Stimulated activated CD4-positive, alpha-beta T cell treated with anti-CD3 and anti-CD28 coated beads, Interleukin-15, amount 100 ng/mL, for 24 hours (primary cell): ENCODE measurements at regions not wholly inside any gene's neighbourhood (a gene's known extent, or its start where the extent isn't known, plus 50 kb on each side); places are given as distances from the start of the nearest gene placed in this dataset.

ENCODE experiments used
- DNase-seq: peaks from one replicate; pipeline ENCODE4 v3.0.0-alpha.2; 2020

DNA sequence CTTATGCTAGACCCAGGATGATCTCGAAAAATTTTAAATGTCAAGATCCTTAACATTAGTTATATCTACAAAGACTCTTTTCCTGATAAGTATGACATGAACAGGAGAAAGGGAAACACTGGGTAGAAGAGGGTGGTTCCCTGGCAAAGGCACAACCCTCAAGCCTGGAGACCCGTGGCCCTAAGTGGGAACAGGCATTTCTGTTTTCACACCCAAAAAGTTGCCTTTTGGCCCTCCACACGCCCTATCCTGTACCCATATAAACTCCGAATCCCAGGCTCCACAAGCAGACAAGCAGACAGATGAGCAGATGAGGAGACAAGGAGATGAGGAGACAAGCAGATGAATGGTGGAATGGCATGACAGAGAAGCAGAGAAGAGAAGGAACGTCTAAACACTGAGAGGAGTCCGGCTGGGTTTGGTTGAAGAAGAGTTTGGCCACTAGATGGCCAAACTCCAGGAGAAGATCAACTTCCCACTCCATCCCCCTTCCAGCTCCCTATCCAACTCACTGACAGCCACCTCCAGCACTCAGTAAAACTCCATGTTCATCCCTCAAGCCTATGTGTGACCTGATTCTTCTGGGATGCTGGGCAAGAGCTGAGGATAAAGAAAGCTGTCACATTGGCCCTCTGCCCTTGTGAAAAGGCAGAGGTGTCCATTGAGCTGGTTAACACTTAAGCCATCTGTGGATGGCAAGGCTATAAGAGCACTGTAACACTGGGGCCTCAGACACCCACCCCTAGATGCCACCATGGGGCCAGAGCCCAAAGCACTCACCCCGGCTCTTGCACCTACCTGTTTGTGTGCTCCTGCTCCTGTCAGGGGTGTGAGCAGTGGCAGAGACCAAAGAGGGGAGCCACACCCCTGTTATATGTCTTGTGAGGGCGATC, 139.6 kb upstream of the FAM20A start:
- no peak for DNase-seq

DNA sequence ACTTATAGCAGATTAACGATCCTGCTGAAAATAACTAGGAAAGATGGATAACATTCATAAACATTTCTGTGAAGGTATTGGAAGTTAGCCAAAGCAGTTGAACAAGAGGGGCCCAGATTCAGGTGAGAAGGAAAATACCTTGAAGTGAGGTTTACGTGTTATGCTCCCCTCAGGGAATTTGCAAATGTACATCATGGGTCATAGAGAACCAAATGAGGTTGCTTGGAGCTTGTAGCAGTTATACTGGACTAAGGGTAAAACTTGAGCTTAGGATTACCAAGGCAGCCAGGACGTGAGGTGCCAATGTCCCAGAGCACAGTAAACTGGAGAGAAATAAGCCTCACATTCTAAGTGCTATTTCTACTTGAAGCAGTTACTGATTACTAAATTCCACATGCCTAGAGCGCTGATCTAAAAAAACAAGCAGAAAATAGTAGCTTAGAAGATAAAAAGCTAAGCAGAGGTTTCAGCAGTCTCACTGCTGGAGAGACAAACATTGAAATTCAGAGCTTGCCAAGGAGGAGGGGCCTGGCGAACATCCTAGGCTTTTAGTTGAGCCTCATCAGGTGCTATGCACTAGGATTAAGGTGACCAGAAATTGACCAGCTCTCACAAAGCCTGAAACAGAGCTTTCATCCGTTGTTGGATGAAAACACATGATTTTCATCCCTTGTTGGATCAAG, 136.7 kb upstream of the FAM20A start:
- DNase-seq: no peak

DNA sequence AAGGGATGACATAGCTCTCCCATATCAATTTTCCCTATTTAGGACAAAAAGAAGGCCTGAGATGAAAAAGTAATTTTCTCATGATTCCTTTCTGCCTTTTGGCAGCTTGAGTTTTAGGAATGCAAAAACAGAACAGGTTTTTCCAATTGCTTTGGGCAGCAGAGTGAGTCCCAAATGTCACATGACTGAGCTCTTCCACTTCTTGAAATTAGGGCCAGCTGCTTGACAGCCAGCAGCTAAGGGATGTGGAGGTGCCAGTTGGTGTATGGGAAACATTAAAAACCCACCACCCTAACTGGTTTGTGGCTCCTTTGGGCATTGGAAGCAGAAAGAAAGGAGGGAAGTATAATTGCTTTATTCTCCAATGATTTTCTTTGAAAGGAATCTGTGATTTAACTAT, 133.8 kb upstream of the FAM20A start:
- DNase-seq: no peak

DNA sequence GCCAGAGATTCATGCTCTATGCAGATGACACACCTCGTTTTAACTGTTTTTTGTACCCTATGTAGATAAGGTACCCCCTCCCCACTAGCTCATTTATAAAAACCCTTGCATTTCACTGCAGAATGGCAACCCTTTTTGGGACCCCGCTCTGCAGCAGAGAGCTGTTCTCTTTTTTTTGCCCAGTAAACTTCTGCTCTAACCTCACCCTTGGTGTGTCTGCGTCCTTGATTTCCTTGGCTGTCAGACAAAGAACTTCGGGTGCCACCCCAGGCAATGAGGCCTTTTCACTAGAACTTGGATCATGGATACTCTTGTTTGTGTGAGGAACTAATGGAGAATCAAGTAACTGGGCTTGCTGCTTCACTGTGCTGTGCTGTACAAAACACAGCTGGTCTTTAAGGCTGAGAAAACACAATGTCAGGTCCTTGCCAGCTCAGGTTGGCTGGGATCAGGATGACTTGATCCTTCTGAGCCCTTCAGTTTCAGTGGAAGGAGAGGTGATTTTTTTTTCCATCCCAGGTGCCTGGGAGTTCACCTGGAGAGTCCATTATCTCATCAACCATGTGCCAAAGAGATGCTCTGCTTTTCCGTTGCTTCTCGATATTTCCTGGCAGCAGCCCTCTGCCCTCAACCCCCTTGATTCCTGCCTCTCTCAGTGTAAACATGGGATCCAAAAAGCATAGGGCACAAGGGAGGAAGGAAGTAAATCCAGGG, 133.2 kb upstream of the FAM20A start:
- no peak for DNase-seq

DNA sequence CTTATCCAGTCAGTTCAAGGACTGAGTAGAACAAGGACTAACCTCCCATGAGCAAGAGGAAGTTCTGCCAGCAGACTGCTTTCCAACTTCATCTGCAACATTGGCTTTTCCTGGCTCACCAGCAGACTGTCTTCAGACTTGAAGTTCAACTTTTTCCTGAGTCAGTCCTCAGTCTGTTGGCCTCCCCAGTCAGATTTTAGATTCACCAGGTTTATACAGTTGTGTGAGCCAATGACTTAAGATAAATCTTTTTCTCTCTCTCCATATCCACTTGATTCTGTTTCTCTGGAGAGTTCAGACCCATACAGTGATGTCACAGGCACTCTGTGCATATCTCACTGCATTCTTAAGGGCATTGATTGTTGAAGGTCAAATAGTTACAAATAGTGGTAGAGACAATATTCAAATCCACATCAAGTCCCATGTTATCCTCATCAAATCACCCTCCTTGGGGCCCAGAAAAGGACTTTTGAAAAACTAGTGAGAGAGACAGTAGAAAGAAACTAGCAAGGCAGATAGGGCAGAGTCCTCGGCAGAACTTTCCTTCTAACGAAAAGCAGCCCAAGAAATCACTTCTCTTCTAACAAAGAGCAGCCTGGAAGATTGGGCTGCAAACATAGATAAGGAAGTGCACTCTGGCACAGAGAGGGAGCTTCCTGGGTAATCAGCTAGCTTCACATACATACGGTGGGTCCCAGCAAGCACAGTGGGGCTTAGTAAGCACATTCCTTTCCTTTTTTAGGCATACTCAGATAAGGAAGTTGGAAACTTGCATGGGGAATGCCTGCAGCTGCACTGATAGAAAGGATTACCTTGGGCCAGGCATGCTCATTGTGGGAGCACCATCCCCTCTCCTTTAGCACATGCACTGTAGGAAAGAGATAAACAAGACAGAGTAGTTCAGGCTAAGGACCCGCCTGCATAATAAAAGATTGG, 132.3 kb upstream of the FAM20A start:
- DNase-seq: no peak

DNA sequence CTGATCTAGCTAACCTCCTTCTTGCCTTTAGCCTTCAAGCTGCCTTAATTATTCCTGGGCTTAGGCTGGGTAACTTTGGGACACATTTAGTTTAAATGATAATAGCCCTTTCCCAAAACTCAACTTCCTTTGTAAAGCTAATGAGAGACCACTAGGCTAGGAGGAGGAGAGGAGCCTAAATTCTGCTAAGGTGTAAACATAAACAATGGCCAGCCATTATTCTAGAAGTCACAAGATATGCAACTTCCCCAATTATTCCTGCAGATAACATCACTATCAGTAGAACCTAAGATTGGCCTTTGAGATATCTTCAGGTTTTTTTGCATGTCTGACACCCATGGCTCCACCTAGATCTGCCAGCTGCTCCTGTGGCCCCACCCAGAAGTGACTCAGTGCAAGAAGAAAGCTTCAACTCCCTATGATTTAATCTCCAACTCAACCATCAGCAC, 131.2 kb upstream of the FAM20A start:
- no peak for DNase-seq

DNA sequence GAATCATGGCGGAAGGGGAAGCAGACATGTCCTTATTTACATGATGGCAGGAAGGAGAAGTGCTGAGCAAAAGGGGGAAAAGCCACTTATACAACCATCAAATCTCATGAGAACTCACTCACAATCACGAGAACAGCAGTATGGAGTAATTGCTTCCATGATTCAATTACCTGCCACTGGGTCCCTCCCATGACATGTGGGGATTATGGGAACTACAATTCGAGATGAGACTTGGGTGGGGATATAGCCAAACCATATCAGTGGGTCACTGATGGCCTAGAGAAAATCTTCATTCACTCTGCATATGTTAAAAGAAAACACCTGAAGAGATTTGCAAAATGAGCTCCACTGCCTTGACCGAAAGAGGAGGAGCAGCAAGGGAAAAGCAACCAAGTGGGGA, 130.3 kb upstream of the FAM20A start:
- DNase-seq: no peak

DNA sequence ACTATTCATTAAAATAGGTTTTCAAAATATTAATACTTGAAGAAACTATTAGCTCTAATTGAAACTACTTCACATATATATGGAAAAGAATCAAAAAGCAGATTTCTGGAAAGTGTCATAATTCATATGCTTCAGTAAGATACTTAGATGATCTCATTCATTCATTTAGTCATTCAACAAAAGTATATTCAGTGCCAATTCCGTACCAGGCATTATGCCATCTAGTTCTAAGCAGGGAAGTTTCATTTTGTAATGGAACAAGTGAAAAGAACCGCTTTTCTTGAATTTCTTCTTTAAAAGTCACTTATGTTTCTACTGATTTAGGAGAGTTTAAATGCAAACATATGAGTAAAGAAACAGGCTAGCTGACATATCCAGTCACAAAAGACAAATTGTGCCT, 118.3 kb upstream of the FAM20A start:
- no peak for DNase-seq

DNA sequence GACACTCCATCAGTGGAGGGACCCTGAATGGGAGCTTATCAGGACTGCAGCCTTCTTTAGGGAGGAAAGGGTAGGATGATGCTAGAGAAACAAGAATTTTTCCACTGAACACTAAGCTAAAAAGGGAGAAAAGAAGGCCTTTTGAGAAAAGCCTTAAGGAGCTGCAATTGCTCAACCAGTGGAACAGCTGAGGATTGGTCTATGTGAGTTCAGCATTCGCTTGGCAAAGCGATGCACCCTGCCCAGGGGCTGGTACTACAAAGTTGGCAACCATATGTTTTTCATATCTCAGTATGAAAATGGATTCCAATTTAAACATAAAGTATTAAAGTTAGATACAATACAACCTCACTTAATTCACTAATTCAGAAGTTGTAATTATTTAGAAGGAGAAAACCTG, 117.8 kb upstream of the FAM20A start:
- no peak for DNase-seq

DNA sequence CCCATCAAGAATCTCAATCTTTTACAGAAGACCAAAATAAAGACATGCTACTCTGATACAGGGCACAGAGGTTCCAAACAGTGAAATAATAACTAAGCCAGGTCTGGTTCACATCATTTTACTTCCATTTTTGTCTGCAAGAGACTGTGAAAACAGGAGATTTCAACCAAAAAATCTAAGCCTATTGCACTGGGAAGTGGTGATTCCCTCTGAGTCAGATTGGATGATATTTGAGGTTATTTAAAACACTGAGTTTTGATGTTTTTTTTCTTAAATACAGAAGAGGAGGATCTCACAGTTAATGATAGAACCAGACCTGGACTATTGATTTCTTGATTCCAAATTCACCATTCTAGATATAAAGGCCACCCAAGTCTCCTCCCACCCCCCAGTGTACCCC, 117.3 kb upstream of the FAM20A start:
- DNase-seq: no peak

DNA sequence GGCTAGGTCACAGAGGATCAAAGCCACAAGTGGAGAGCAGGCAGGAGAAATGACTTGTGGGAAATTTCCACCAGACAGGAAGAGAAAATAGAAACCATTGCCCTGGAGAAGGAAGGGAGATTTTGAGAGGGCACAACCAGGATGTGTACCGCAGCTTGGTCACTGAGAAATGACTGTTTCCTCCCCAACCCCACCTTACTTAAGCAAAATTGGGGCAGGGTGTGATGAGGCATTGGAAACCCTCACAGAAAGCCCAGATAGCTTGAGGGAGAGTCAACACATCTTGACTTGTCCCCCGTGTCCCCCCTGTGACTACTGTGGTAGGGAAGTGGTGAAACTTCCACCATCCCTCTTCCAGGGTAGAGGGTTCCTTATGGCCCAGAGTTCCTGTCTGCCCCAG, 113.5 kb upstream of the FAM20A start:
- no peak for DNase-seq

DNA sequence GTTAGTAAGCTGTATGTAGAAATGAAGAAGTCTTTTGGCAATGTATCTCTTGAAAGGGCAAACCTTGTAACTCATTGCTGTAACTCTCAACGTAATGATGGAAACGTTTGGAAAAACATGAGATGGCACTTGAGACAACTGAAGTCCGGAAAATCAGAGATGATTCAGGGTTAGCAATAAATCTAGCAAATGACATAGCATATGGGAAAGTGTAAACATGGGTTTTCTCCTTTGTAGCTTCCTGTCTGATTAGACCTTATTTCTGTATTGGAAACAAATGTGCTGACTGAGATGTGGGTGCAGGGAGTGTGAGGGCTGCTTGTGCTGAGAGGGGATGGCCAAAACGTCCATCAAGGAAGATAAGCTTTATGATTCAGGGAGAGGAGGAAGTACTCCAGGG, 110.7 kb upstream of the FAM20A start:
- no peak for DNase-seq

DNA sequence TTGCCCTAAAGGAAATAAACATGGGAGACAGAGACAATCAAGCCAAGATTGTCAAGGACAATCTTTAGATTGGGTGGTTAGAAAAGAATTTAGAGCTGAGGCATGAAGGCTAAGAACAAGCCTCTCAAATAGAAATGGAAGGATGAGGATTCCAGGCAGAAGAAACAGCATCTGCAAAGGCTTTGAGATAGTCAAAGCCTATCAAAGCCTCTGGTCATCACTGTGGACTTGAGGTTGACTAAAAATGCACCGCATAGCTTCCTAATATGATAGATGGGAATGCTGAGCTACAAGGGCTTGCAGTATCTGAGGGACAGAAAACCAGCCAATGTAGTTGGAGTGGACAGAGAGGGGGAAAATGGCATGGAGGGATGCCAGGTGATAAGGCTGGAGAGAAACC, 109.8 kb upstream of the FAM20A start:
- DNase-seq: no peak

DNA sequence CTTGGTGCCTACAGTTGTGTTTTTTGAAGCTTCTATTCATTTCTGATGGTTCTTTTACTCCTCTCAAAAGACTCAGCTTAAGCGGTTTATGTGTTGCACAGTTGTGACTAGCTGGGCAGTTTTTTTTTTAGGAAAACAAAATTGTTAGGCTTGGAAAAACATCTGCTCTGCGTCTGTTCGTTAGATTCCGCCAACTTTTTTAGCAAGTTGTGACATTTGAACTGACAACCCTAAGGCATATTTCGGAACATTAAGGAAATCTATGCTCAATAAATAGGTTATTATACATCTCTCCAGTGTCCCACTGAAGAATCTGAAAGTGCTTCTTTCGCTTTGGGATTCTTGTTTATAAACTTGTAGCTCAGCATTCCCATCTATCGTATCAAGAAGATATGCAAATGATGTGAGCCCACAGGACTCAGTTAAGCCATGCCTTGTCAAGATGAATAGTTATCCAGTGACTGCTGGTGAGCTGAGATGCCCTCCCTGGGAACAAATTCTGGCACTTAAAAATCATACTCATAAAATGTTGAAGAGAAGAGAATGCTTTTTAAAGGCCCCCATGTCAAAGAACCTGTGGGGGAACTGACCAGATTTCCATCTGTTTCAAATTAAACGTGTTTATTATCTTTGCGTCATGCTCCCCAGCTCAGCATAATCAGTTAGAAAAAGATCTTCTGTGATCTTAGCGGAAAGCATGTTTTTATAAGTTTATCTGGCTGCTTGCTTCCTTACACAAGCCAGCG, 109.0 kb upstream of the FAM20A start:
- no peak for DNase-seq

DNA sequence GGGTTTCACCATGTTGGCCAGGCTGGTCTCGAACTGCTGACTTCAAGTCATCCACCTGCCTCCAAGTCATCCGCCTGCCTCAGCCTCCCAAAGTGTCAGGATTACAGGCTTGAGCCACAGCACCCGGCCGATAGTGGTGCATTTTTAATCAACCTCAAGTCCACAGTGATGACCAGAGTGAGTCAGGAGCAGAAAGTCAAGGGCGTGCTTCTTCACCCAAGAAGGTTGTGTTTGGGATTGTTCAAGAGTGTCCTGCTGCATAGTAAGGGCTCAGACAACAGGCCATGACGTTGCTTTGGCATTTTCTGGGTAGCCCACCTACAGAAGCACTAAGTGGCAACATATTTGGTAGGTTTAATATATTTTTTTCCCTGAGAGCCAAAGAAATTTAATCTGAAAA, 108.3 kb upstream of the FAM20A start:
- no peak for DNase-seq

DNA sequence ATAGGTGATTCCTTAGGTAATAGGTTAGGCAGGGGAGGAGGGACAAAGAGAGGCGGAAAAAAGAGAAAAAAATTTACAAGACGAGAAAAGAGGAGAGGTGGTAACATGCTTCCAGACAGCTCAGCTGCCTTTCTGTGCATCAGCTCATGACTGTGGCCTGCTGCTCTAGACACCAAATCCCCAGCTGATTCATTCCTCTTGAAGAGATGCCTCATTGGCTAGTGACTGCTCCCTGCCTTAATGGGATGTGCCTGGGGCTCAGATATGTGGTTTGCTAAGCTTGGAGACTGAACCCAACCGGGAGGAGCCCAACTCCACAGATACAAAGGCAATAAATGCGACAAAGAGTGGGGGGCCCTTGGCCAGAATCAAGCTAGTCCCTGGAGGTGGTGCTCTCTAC, 105.9 kb upstream of the FAM20A start:
- DNase-seq: no peak

DNA sequence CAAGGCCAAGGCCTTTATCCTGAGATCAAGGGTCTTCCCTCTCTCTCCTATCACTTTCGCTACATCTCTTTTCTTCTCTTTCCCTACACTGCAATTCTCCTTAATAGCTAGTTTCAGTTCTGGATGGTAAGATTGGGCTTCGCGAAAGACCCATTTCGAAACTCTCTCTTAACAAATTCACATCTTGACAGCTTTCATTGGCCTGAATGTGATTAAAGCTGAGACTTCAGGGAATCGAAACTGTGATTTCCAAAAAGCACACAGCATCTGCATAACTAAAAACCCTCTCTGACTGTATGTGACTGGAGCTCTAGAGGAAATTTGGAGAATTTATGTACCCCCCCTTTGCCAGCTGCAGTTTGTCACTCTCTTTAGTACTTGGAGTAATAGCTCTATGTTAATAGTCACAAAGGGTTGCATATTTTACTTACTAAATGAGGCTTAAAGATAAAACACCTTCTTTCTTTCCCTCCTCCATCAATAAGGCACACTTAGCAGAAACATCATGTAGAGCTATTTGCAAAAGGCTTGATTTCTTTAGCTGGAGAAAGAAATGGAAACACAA, 105.3 kb upstream of the FAM20A start:
- no peak for DNase-seq

DNA sequence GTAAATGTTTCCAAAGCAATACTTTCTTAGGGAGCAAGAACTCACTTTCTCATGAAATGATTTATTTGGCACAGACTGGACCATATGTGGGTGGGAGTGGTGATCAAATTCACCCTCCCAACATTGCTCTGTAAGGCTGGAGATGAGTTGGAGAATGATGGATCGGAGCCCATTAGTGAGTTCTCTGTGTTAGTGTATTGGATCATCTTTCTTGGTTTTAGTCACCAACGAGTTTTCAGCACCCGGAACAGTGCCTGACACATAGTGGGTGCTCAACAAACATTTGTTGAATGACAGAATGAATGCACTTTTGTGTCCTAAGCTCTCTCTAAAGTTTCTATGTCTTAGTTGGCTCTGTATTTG, 104.5 kb upstream of the FAM20A start:
- DNase-seq: no peak

DNA sequence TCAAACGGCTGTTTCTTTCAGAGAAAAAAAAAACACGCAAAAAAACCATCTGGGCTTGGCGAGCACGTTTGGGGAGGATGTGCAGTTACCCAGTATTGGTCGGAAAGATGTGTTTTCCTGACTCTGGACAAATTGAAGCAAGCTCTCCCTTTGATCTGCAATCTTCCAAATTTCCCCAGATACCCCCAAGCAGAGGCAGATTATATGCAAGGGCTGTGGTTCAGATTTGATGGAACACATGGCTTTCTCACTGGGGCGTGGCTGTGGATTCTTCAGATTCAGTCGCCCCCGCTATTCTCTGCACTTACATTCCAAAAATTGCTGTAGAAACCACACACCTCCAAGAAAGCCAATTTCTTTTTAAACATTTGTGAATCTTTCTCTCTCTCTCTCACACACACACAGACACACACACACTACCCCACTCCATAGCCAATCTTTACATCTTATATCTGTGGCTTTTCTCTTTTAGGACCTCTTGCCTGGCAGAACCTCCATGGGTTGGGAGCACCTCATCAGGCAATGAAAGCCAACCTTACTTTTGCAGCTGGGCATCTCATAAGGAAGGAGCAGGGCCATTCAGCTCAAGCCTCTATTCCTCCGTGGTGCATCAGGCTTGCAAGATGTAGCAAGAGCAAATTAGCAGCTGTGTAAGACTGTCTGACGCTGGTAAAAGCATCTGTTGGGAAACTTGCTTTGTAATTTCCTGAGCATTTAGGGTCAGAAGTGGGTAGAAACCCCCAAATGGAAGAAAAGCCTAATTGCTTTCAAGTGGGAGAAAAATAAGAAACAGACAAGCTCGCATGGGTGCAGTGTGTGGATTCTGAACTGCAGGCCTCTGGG, 103.9 kb upstream of the FAM20A start:
- DNase-seq: no peak

DNA sequence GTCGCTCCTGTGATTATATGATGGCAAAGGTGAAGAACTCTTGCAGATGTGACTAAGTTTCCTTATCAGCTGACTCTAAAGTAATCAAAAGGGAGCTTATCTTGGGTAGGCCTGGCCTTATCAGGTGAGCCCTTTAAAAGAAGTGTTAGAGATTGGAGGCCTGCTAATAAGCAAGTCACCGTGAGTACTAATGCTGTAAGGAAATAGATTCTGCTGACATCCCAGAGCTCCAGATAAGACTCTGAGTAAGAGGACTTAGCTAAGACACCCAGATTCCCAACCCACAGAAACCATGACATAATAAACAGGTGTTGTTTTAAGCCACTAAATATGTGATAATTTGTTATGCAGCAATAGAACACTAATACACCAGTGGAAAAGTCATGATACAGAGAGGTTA, 99.9 kb upstream of the FAM20A start:
- DNase-seq: no peak

DNA sequence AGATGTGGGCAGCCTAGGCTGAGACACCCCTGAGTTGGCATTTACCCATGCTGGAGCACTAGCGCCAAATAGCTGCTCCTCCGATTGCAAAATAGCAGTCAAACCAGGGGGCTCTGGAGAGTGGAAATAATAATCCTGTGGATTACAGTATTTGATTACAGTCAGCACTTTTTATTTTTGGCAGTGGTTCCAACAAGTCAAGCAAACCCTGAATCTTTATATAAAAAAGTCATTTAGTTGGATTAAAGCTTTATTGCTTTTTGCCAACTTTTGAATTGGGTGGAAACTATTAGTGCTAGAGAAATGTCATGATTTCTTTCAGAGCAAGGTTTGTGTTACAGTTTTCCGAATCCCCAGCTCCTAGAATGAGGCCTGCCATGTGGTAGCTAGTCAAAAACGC, 99.3 kb upstream of the FAM20A start:
- DNase-seq: no peak
